Type B pancreatic cell (in vitro differentiated cells): ENCODE measurements at regions not wholly inside any gene's neighbourhood (a gene's known extent, or its start where the extent isn't known, plus 50 kb on each side); places are given as distances from the start of the nearest gene placed in this dataset.

ENCODE experiments used
- DNase-seq: peaks from one replicate; pipeline ENCODE4 v3.0.0; 2021; ENCODE audit warnings: mixed read lengths; ENCODE audit not compliant: unreplicated experiment; ENCODE audit errors: extremely low spot score
- H3K27ac Mint-ChIP-seq: 2 replicates; pipeline ENCODE4 v1.8.0; 2021; ENCODE audit warnings: mild to moderate bottlenecking, mixed read lengths
- H3K27me3 Mint-ChIP-seq: 2 replicates; pipeline ENCODE4 v1.8.0; 2021; ENCODE audit warnings: mixed read lengths
- H3K36me3 Mint-ChIP-seq: 2 replicates; pipeline ENCODE4 v1.8.0; 2021; ENCODE audit warnings: mixed read lengths
- H3K4me1 Mint-ChIP-seq: one replicate; pipeline ENCODE4 v1.8.0; 2021; ENCODE audit warnings: mixed read lengths; ENCODE audit not compliant: unreplicated experiment
- H3K4me3 Mint-ChIP-seq: 2 replicates; pipeline ENCODE4 v1.8.0; 2021; ENCODE audit warnings: mild to moderate bottlenecking, mixed read lengths
- H3K9me3 Mint-ChIP-seq: 2 replicates; pipeline ENCODE4 v1.8.0; 2021; ENCODE audit warnings: mixed read lengths
- TF ChIP-seq, protein P1 (sequence below): fragments of 200-600 bp; sonication (generic); conservative IDR thresholded peaks from 2 replicates; pipeline ENCODE4 v1.5.0; 2021; ENCODE audit warnings: antibody characterized with exemption, mild to moderate bottlenecking

- DNase-seq = no peak
- Mint-ChIP-seq H3K36me3 (no peaks in the 10 kb centered on the region), H3K9me3 (no peaks in the 10 kb centered on the region), H3K27me3 (peaks cover 26% of the 10 kb centered on the region), H3K4me1 (no peaks in the 10 kb centered on the region), H3K4me3 (no peak overlapping the region), H3K27ac (no peak overlapping the region)
- TF ChIP-seq, protein P1, sequence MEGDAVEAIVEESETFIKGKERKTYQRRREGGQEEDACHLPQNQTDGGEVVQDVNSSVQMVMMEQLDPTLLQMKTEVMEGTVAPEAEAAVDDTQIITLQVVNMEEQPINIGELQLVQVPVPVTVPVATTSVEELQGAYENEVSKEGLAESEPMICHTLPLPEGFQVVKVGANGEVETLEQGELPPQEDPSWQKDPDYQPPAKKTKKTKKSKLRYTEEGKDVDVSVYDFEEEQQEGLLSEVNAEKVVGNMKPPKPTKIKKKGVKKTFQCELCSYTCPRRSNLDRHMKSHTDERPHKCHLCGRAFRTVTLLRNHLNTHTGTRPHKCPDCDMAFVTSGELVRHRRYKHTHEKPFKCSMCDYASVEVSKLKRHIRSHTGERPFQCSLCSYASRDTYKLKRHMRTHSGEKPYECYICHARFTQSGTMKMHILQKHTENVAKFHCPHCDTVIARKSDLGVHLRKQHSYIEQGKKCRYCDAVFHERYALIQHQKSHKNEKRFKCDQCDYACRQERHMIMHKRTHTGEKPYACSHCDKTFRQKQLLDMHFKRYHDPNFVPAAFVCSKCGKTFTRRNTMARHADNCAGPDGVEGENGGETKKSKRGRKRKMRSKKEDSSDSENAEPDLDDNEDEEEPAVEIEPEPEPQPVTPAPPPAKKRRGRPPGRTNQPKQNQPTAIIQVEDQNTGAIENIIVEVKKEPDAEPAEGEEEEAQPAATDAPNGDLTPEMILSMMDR = no peak
These were observed 84.9 kb upstream of the TGM3 start for GRCh38 chr20:2210646-2211552.

DNA sequence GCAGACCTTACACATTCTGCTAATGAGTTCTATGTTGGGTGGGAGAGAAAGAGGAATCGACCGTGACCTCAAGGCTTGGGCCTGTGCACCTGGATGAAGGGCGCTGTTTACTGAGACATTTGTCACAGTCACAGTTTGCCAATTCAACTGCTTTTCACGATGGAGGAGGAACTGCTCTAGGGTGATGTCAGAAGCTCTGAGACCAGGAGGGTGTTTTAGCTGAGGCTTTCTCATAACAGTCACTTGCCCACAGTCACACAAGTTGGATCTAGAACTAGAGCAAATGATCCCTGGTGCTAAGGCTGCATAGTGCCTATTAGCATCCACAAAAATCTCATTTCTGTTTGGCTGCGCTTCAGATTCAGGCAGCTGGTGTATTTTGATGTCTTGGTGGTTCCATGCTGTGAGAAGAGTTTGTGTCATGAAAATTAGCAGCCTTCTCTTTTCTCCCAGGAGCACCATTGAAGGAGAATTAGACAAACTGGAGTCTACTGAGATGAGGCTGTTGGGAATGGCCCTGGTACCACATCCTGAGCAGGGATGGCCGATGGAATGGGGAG lies 83.3 kb upstream of the TGM3 start:
- Mint-ChIP-seq H3K4me1 (no peaks in the 10 kb centered on the region), H3K27ac (no peak overlapping the region), H3K4me3 (no peak overlapping the region), H3K9me3 (no peaks in the 10 kb centered on the region), H3K36me3 (no peaks in the 10 kb centered on the region), H3K27me3 (peaks cover 22% of the 10 kb centered on the region)
- TF ChIP-seq, protein P1 = no peak
- DNase-seq = no peak

GRCh38 chr20:2213401-2213800 lies 82.4 kb upstream of the TGM3 start:
- TF ChIP-seq, protein P1 = no peak
- no peaks in the 10 kb centered on the region for H3K36me3 Mint-ChIP-seq
- H3K4me3 Mint-ChIP-seq = no peak overlapping the region
- no peak for DNase-seq
- peaks cover 22% of the 10 kb centered on the region for H3K27me3 Mint-ChIP-seq
- H3K9me3 Mint-ChIP-seq = no peaks in the 10 kb centered on the region
- no peak overlapping the region for H3K27ac Mint-ChIP-seq
- H3K4me1 Mint-ChIP-seq = no peaks in the 10 kb centered on the region

DNA sequence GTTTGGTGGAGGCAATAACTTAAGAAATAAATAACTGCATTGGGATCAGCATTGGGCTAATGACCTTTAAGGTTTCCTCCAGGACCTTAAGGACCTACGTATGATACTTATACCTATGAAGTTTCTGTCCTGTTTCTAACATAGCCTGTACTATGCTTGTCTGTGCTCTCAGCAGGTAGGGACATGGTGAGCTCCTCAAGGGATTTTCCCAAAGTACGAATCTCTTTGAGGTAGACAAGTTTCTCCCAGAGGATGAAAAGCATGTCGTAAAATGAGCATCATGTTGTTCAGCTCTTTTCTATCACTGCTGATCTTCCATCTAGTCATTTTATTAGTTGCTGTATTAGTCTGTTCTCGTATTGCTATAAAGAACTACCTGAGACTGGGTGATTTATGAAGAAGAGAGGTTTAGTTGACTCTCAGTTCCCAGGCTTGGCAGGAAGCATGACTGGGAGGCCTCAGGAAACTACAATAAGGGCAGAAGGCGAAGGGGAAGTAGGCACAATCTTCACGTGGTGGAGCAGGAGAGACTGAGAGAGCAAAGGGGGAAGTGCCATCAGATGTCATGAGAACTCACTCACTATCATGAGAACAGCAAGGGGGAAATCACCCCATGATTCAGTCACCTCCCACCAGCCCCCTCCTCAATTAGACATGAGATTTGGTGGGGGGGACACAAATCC lies 77.8 kb upstream of the TGM3 start:
- Mint-ChIP-seq H3K4me3 (no peak overlapping the region), H3K4me1 (no peaks in the 10 kb centered on the region), H3K36me3 (no peaks in the 10 kb centered on the region), H3K27ac (no peak overlapping the region), H3K9me3 (no peaks in the 10 kb centered on the region), H3K27me3 (peaks cover 7% of the 10 kb centered on the region)
- TF ChIP-seq, protein P1 = no peak
- no peak for DNase-seq

- H3K36me3 Mint-ChIP-seq = no peaks in the 10 kb centered on the region
- TF ChIP-seq, protein P1 = no peak
- peaks cover 7% of the 10 kb centered on the region for H3K27me3 Mint-ChIP-seq
- no peak for DNase-seq
- H3K27ac Mint-ChIP-seq = no peak overlapping the region
- H3K4me1 Mint-ChIP-seq = no peaks in the 10 kb centered on the region
- no peak overlapping the region for H3K4me3 Mint-ChIP-seq
- H3K9me3 Mint-ChIP-seq = no peaks in the 10 kb centered on the region
These were observed 76.3 kb upstream of the TGM3 start for GRCh38 chr20:2219481-2220006.
